ENCODE measurements at regions not wholly inside any gene's neighbourhood (a gene's known extent, or its start where the extent isn't known, plus 50 kb on each side); places are given as distances from the start of the nearest gene placed in this dataset.

GRCh38 chr6:20313960-20314530 lies 87.6 kb upstream of the E2F3 start:
- DNase-seq: no peak

DNA sequence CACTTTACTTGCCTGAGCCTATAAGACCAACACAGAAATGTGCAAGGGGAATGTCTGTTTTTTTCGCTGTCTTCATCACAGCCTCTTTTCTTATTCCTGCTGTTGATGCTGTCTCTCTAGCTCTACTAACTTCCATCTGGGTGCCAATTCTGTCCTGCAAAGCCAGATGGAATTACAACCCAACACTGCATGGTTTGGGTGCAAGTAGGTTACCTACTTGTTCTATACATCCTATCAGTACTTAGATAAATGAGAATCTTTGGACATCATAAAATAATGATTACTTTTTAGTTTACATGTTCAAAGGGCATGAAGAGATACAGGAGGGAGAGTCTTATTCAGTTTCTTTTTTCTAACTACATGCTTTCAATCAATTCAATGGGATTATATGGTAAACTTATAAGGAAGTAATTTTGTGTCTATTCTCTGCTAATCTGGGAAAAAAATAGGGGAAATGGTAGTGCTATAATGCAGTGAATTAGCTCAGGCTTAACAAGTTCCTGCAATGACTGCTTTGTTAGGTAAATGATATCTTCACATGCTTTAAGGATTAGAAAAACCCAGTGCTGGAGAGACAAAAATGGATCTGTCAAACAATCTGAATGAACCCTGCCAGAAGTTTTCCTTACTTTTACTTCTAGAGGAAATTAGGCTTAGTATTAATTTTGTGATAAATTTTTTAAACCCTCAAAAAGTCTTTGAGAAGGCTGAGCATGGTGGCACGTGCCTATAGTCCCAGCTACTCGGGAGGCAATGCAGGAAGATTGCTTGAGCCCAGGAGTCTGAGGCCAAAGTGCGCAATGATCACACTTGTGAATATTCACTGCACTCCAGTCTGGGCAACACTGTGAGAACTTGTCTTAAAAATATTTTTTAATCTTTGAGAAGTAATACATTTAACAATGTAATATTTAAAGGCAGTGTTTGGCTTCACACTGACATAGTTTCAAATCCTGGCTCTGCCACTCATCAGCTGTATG lies 86.5 kb upstream of the E2F3 start:
- DNase-seq: no peak

- DNase-seq: no peak
These were observed 84.2 kb upstream of the E2F3 start for GRCh38 chr6:20317430-20317829.

DNA sequence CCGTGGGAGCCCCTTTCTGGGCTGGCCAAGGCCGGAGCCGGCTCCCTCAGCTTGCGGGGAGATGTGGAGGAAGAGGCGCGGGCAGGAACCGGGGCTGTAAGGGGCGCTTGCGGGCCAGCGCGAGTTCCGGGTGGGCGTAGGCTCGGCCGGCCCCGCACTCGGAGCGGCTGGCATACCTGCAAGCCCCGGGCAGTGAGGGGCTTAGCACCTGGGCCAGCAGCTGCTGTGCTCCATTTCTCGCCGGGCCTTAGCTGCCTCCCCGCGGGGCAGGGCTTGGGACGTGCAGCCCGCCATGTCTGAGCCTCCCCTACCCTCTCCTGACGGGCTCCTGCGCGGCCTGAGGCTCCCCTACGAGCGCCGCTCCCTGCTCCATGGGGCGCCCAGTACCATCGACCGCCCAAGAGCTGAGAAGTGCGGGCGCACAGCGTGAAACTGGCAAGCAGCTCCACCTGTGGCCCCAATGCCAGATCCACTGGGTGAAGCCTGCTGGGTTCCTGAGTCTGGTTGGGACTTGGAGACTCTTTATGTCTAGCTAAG lies 82.8 kb upstream of the E2F3 start:
- no peak for DNase-seq

GRCh38 chr6:20319520-20320357 lies 81.9 kb upstream of the E2F3 start:
- no peak for DNase-seq

DNA sequence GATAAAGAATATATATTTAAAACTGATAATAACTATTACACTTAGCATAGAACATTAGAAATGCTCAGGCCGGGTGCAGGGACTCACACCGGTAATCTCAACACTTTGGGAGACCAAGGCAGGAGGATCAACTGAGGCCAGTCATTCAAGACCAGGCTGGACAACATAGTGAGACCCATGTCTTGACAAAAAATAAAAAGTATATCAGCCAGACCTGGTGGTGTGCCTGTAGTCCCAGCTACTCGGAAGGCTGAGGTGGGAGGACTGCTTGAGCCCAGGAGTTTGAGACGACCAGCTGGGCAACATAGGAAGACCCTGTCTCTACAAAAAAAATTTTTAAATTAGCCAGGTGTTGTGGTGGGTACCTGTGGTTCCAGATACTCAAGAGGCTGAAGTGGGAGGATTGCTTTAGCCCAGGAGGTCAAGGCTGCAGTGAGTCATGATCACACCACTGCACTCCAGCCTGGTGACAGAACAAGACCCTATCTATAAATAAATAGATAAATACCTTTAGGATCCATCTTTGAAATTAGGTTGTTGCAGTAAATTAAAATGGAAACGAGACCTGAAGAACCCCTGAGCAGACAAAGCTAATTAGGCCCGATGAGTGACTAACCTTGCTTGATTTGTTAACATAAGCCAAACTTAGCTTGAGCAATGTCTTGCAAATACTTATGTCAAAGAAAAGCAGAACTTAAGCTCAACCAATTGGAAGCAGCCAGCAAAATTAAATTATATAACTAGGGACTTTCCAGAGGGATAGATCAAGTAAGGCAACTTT lies 75.8 kb upstream of the E2F3 start:
- DNase-seq: no peak

- no peak for DNase-seq
These were observed 75.3 kb upstream of the E2F3 start for GRCh38 chr6:20326422-20326728.

GRCh38 chr6:20327141-20327540 lies 74.5 kb upstream of the E2F3 start:
- DNase-seq: no peak

GRCh38 chr6:20328266-20328923 lies 73.3 kb upstream of the E2F3 start:
- peak; percentile 1 for DNase-seq

GRCh38 chr6:20328924-20329300 lies 72.8 kb upstream of the E2F3 start:
- DNase-seq: no peak

DNA sequence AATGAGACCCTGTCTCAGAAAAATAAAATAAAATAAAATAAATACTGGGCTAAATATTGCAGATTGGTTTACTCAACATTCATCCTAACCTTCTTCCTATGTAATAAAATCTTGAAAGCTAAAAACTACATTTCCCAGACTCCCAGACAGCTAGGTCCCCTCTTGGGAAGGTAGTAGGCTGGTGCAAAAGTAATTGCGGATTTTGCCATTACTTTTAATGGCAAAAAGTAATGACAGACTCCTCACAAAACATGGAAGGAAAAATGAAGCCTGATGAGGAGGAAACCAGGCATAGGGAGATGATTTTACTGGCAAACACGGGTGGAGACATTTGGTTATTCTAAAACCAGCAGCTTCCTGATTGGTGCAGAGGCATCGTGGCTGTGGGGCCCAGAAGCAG lies 70.6 kb upstream of the E2F3 start:
- DNase-seq: no peak

DNA sequence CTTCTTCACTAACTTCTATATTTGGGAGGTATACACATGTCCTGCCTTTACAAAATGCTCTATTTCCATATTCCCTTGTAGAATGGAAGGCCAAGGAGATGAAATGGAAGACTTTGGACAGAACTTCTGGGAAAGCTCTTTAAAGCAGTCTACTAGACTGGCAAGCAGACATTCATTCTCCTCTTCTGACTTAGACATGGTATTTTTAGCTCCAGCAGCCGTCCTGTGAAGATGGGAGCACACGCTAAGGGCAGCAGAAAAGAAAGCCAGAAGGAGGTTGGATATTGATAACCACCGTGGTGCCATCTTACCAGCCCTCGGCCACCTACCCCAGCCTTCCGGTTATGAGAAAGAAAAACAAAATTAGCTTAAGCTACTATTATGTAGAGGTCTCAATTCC lies 70.1 kb upstream of the E2F3 start:
- DNase-seq: no peak

DNA sequence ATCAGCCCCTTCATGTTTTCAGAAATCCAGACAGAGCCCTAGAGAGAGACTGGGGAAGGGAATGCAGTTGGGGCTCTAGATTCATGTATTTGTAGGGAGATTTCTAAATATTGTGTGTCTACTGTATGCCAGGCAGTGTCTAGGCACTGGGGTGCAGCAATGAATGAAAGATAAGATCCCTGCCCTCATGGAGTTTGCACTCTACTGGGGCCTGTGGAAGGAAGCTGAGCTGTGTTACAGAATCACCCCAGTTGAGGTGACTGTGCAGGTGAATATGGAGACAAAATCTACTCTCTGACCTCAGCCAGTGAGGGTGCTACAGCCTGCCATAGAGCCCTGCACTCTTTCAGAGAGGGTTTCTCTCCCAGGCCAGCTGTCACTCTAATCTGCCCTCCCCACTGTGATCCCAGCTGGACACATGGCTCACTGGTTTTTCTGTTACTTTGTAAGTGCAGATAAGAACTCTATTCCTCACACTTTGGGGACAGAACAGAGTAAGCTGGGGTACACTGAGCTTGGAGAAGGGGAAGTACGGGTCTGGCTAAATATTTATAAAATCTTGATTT lies 69.2 kb upstream of the E2F3 start:
- no peak for DNase-seq

- no peak for DNase-seq
These were observed 67.9 kb upstream of the E2F3 start for GRCh38 chr6:20333721-20334269.

GRCh38 chr6:20334334-20334733 lies 67.3 kb upstream of the E2F3 start:
- no peak for DNase-seq

DNA sequence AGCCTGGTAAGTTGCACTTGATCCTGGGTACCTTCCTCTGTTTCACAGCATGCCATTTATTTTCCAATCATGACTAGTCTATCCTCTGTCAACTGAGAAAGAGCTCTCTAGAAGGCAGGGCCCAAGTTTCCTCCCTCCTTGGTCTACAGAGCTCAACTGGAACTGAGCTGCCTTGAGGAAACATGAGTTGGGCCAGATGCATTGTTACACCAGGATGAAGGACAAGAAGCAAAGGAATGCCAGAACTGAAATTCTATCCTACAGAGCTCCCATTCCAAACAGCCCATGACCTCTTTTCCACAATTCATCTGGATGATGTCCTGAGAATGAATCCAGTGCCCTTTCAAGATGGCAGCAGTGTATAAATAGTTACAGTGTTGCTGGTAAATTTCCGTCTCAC lies 66.7 kb upstream of the E2F3 start:
- no peak for DNase-seq

DNA sequence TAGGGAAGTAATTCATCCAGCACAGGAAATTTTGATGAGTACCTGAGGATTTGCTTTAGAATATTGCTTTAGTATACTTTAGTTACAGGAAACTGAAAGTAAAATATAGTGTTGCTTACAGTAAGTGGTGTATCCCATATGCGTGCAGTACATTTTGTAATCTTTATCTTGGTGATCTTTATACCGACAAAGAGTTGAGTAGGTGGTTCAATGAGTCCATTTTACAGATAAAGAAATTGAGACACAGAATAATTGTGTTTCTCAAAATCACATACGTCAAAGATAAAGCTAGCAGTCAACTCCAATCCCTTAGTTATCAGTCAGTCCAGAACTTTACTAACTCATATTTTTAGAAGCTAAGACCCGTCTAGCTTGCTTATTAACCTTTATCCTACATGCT lies 65.8 kb upstream of the E2F3 start:
- DNase-seq: no peak

DNA sequence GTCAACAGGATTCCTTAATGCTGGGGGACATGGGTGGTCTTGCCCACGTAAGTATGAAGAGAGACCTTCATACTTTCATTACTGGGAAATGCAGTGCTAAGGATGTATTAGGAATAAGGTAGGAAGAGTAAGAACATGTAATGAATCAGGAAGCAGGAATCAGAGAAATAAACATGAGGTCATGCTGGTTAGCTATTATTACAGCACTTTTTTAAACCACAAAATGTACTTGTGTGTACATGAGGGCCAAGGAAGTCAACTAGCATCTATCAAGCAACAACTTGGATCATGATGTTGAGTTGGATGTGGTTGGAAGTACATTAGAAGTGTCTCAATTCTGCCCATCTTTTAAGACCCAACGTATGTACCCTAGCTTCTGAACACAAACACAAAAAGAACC lies 63.5 kb upstream of the E2F3 start:
- DNase-seq: no peak

GRCh38 chr6:20340068-20340848 lies 61.4 kb upstream of the E2F3 start:
- no peak for DNase-seq

GRCh38 chr6:20341096-20341495 lies 60.6 kb upstream of the E2F3 start:
- no peak for DNase-seq

DNA sequence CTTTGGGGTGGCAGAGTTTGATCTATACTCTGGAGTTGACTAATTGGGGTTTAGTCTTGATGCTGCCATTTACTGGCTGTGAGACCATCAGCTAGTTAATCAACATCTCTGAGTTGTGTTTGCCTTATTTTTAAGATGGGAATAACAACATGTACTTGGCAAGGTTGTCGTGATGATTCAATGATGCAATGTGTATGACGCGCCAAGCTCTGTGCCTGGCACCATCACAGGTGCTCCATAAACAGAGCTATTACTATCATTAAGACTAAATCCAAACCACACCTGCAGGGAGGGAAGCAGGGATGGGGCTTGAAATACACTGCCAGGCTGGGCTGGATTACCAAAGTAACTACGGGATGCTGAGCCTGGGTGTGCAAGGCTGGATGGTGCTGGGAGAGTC lies 60.1 kb upstream of the E2F3 start:
- no peak for DNase-seq

Measured in fibroblast of upper back skin (primary cell).